NCI-H748 (cell line): ENCODE measurements at regions not wholly inside any gene's neighbourhood (a gene's known extent, or its start where the extent isn't known, plus 50 kb on each side); places are given as distances from the start of the nearest gene placed in this dataset.

Experiments
- DNase-seq: peaks from one replicate; lab custom pipeline; 2025; ENCODE audit not compliant: unreplicated experiment; lab: John Stamatoyannopoulos, UW

DNA sequence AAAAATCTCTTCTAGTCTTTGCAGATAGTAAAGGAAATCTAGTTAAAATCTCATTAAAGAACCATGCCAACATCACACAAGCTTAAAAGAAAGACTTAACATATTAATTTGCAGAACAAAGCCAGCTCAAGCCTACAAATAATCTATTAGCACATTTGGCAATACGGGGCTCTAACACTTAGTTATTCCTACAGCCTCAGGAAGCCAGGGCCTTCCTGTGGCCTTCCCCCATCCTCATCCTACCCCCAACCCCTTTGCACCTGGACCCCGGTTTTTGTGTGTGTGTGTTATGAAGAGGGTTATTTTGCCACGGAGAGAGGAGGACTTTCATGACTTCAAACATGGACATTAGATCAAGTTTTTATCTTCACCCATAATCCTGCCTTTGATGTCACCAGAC is 64.6 kb downstream of the FOXB2 start:
- no peak for DNase-seq

DNA sequence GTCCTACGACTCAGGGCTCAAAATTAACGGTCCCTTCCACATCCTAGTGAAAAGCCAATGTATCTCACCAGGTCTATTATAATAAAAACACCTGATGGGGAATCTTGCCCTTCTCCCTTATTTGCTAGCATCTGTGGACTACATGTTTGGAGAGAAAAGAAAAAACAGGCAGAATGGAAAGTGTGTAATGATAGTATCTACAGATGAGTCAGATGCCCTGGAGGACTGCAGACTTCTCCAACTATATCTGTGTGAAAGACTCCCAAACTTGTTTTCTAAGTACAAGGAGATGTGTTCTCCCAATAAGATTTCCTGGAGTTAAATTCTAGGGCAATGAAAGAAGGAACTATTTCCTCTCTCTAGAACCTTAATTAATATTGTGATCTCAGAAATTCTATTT is 66.0 kb downstream of the FOXB2 start:
- no peak for DNase-seq

DNA sequence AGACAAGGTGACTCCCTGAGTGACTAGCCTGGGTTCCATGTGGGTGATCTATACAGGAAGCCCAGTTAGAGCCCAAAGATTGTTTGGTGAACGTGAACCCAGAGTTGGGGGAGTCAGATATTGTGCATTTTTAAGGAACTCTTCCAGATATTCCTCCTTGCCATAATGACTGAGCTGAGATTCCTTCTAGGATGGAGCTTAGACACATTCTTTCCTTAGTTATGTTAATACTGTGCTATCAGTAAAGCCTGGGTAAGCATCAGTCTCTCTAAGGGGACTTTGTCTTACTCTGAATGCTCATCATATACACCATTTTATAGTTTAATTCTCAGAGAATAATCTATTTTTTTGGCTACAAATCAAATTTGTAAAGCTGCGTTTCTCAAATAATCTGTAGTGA is 68.1 kb downstream of the FOXB2 start:
- no peak for DNase-seq

DNA sequence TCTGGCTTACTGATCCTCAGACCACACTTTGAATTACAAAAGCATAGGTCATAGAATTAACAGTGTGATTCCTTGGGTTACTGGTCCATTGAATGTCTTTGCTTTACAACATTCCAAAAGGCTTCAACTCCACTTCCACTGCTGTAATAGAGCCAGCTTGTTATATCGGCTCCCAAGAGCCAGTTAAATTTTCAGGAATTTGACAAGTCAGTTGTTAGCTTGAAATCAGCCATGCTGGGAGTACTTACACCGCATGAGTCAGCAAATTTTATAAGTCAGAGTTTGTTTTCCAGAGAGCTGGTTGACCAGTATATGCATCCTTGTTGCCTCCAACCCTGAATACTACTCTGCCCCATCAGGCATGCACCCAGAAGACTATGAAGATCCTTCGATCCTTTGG is 73.1 kb downstream of the FOXB2 start:
- no peak for DNase-seq

DNA sequence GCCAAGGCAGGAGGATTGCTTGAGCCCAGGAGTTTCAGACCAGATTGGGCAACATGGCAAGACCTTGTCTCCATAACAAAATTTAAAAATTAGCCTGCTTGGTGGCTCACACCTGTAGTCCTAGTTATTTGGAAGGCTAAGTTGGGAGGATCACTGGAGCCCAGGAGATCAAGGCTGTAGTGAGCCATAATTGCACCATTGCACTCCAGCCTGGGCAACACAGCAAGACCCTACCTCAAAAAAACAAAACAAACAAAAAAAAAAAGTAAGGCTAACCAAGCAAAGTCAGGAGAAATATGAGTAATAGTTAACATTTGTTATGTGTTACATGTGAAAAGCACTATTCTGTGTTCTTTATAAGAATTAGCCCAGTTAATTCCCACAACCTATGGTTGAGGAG is 74.7 kb downstream of the FOXB2 start:
- DNase-seq: no peak

DNA sequence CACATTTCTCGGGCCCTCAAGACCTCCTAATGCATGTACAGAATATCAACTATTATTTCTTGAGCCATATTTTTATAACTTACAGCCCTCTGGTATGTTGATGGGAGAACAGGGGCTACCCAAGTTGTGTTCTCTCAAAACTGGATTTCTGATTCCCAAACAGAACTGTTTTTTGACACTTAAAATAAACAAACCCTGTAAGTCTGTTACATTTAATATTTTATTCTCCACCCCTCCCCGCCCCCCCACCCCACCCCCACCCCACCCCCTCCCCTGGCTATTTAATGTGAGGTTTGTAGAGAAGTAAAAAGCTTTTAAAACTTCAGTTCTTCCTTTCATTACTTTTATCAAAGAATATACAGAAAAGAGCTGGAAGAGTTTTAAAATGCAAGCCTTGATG is 77.9 kb downstream of the FOXB2 start:
- no peak for DNase-seq

DNA sequence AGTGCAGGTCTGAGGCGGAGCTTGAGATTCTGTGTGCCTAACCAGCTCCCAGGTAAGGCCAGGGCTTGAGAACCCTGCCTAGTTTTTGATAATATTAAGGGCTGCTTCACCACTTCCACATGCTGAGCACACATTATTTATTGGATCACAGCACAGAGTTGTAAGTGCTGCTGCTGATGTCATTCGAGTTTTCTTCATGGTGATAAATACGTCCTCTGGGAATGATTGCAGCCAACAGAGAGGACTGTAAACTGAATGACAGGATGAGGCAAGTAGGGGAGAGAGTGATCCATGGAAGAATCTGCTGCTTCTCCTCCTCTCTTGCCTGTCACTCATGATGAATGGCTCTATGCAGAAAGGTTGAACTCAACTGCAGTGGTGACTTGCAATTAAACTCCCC is 77.9 kb upstream of the VPS13A start:
- peak; percentile 28 for DNase-seq

DNA sequence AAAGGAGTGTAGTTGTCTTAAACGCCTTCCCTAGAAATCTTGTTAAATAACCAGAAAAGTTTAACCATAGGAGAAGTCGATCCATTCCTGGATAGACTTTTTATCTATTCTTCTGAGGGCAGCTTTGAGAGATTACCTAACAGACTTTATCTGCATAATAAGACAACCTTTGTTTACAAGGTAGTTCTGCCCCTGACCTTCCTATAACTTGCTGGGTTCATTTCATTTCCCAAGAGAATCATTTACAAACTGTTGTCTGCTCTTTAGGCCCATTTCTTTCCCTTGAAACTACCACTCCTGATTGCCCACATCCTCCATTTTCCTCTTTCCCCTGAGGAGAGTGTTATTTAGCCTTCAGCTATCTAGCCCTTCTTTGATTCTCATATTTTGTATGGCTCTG is 65.9 kb upstream of the VPS13A start:
- no peak for DNase-seq

DNA sequence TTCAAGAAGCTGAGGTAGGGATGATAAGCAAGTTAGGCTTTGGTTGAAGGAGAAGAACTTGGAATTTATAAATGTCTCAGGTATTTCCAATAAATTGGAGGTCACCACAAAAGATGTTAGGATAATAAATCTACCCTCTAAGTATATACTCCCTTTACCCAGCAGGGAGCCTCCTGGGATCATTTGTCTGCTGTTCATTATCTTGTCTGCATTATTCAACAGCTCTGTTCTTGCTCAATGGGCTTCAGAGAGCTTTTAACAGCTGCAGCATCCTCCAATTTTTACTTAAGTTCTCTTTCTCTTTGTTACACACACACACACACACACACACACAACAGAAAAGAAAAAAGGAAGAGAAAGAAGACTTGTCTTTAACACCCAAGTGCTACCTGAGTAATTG is 51.7 kb upstream of the VPS13A start:
- peak; percentile 18 for DNase-seq

DNA sequence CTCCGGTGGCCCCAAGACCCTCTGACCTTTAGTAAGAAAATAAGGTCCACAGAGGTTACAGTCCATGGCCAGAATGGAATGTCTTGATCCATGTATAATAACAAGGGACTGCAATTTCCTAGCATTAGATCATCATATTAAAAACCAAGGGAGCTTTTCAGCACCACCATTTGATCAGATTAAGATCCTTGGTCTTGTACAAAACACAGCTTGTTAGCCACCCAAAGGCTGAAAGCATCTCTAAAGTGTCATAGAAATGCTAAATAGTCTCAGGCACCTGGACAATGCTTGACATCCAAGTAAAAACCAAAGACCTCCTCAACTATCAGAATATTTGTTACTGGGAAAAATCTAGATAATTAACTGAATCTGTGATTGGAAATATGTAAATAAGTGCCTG is 50.3 kb upstream of the VPS13A start:
- DNase-seq: no peak
